ENCODE measurements at regions not wholly inside any gene's neighbourhood (a gene's known extent, or its start where the extent isn't known, plus 50 kb on each side); places are given as distances from the start of the nearest gene placed in this dataset.

GRCh38 chrX:146477341-146477740 is 332.2 kb upstream of the CXorf51B start:
- H3K4me1 ChIP-seq, result no peaks in the 10 kb centered on the region
- no peaks in the 10 kb centered on the region for H3K27me3 ChIP-seq
- DNase-seq, result no peak
- peaks cover 0 to 9% (median 0%) of the 10 kb centered on the region in 11 donors for H3K9me3 ChIP-seq
- no peak overlapping the region for H3K27ac ChIP-seq
- ATAC-seq, result no peak
- H3K36me3 ChIP-seq, result no peaks in the 10 kb centered on the region
- WGBS, 2 donors, result 88 to 90% methylated on average over 10 of the region's 10 CpGs
- intact Hi-C loops (cut with DNase I), result no loop called here
- H3K4me3 ChIP-seq, result no peak overlapping the region
- no peak for TF ChIP-seq CTCF (IDR thresholded peaks at IDR 0.05)

- no peaks in the 10 kb centered on the region for H3K36me3 ChIP-seq
- H3K4me1 ChIP-seq, result no peaks in the 10 kb centered on the region
- no peaks in the 10 kb centered on the region for H3K27me3 ChIP-seq
- TF ChIP-seq CTCF (IDR thresholded peaks at IDR 0.05), result no peak
- peaks cover 0 to 20% (median 0%) of the 10 kb centered on the region in 11 donors for H3K9me3 ChIP-seq
- intact Hi-C loops (cut with DNase I), result no loop called here
- ATAC-seq, result no peak
- H3K27ac ChIP-seq, result no peak overlapping the region
- 81 to 94% methylated on average over 5 of the region's 5 CpGs for WGBS, 2 donors
- DNase-seq, result no peak
- no peak overlapping the region for H3K4me3 ChIP-seq
Observed at GRCh38 chrX:146481735-146482134, 327.8 kb upstream of the CXorf51B start.
